Jurkat, Clone E6-1 (cell line): ENCODE measurements at regions not wholly inside any gene's neighbourhood (a gene's known extent, or its start where the extent isn't known, plus 50 kb on each side); places are given as distances from the start of the nearest gene placed in this dataset.
"Not testable (repeated sequence)": the region's sequence is repeated elsewhere in the genome, so short reads cannot be mapped to it uniquely, and the experiment has no call there.

Source experiments
- DNase-seq: peaks from one replicate; pipeline ENCODE4 v3.0.0-alpha.2; 2011; ENCODE audit warnings: low read depth, low spot score
- H3K4me3 ChIP-seq: 2 replicates; pipeline ENCODE4 v1.5.1; 2011; ENCODE audit warnings: mild to moderate bottlenecking, low read length, control low read depth, moderate library complexity

DNA sequence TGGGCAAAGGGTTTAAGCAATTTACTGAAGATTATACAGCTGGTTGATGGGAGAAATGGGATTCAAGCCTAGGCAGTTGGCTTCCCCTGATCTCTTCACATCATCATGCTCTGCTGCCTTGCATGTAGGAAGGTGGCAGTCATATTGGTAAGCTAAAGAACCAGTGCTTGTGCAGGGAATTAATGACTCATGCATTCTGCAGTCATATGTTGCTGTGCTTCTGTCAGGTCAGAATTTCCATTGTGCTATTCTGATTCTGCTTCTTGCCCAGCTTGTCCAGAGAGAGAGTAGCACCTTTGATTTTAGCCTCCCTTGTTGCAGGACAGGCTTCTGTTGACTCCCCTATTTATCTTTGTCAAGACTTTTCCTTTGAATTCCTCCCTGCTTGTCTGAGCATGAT lies 114.0 kb upstream of the IKBKE start:
- H3K4me3 ChIP-seq, DNase-seq: not testable (repeated sequence)

DNA sequence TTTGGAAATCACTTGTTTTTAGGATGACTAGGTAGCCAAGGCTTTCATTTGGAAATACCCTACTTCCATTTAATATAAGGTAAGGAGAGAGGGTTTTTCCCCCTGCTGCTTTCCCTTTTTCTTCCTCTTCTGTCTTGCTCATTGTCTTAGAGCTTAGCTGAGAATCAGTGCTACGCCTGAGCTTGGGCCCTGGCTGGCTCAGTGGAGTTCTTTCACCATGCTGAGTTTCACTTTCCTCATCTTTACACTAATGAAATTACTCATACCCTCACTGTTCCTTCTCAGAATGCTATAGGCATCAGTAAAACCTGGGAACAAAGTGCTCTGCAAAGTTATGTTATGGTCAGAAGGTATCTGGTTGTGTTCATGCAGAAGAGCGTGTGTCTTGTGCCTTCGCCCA lies 112.3 kb upstream of the IKBKE start:
- not testable (repeated sequence) for H3K4me3 ChIP-seq, DNase-seq

DNA sequence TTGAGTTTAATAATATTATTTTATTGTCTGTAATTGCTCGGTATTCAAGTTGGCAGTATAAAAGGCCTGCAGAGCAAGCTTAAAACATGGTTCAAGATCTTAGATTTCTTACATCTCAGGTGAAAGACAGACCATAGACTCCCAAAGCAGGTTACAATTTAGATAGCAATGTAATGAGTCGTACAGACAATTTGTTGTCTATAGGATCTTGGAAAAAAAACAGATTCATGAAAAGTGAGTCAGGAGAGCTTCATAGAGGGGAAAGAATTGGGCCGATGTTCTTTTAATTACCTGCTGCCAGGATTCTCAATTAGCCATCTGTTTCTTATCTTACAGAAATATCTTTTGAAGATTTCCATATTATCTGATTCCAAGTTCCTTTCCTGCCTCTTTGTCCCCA lies 111.5 kb upstream of the IKBKE start:
- H3K4me3 ChIP-seq, DNase-seq: not testable (repeated sequence)

DNA sequence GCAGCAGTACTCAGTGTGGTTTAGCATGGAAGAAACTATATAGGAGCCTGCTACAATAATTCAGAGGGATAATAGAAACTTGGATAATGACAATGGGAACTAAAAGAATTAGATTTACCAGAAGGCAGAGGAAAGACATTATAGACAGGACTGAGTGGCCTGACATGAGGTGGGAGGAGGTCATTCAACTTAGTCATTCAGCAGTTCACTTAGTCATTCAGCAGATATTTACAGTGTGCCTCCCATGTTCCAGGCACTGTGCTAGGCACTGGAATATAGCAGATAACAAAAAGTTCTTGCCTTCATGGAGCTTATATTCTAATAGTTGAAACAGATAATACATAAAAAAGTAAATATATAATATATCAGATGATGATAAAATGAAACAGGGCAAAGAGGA lies 110.9 kb upstream of the IKBKE start:
- DNase-seq, H3K4me3 ChIP-seq: not testable (repeated sequence)

DNA sequence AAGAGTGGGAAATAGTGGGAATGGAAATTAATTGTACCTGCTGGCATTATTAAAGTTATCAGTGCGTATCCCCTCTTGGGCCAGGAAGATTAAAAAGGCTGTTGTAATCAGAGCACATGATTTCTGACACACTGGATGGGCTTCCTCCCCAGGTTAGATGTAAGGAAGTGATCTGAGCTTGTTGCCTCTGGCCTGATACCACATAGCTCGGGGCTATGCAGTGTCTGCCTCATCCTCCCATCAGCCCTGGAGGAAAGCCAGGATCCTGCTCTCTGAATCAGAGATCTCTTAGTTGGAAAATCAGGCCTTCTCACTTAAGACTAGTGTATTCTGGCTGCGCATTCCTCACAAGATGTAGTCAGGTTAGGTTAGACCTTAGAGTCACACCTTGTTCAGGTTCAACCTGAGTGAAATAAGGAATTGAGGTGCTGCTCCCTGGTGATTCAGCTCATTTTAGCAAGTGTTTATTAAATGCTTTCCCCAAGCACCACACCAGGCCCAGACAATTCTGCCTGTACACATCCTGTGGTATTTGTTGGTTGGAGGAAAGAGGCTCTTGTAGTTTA lies 108.2 kb upstream of the IKBKE start:
- DNase-seq, H3K4me3 ChIP-seq: not testable (repeated sequence)

DNA sequence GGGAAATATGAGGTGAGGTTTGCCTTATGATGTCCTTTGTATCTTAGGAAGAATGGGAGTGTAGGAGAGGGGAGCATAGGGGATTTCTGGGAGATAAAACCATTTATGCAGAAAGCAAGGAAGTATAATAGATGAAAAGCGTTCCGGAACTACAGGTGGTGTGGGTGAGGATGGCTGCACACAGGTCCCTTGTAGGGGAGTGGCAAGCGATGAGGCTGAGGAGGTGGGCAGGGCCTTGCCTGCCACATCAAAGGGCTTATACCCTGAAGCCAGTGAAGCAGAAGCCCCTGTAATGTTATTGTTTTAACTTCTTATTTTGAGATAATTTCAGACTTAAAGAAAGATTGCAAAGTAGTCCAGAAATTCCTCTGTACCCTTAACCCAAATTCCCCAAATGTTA lies 107.3 kb upstream of the IKBKE start:
- not testable (repeated sequence) for DNase-seq, H3K4me3 ChIP-seq

DNA sequence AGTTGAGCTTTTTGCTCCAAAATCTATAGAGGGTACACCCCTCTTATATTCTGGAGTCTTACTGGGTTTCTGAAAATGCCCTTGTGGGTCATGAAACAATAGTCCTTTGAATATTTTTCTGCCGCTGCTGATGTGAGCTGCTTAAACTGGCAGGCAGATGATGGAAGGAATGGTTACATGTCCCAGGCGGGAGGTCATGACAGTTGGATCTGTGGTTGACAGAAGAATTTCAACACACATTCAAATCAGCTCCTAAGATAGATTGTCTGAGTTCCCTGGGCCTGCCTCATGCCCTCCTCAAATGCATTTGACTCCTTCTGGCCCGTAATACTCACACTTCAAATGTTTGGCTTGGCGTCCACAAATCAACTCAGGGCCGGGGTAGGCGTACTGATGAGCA lies 105.0 kb upstream of the IKBKE start:
- DNase-seq, H3K4me3 ChIP-seq: not testable (repeated sequence)

DNA sequence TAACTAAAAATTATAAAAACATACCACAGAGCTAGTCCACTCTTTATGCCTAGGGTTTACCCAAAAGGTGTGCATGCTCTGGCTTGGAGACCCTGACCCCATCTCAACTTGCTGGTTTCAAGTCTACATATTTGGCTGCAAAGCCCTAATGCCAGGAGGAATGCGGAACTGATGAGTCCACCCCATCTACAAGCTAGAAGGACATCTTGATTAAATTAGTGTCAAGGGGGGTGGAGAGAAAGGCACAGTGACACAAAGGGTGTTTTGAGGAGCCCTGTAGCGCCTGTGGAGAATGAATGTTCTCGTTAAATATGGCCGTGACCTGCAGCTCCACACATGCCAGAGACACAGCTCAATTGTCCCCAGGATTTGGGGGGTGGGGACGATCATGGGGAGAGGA lies 104.1 kb upstream of the IKBKE start:
- not testable (repeated sequence) for DNase-seq, H3K4me3 ChIP-seq

DNA sequence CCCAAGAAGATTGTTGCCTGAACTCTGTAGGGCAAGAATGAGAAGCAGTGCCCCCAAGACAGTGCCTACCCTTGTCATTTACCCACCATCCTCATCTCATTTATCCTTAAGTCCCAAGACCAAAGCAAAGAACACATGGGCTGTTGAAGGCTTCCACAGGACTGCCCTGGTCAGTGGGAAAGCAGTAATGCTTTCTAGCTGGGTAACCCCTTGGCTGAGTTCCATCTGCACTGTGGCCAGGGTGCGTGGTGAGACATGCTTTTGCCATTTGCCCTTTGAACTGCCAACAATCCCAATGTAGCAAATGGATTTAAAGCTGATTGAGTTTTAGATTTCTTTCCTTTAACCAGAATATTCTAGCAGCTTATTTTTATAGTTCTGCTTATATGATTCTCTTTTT lies 103.5 kb upstream of the IKBKE start:
- DNase-seq, H3K4me3 ChIP-seq: not testable (repeated sequence)

DNA sequence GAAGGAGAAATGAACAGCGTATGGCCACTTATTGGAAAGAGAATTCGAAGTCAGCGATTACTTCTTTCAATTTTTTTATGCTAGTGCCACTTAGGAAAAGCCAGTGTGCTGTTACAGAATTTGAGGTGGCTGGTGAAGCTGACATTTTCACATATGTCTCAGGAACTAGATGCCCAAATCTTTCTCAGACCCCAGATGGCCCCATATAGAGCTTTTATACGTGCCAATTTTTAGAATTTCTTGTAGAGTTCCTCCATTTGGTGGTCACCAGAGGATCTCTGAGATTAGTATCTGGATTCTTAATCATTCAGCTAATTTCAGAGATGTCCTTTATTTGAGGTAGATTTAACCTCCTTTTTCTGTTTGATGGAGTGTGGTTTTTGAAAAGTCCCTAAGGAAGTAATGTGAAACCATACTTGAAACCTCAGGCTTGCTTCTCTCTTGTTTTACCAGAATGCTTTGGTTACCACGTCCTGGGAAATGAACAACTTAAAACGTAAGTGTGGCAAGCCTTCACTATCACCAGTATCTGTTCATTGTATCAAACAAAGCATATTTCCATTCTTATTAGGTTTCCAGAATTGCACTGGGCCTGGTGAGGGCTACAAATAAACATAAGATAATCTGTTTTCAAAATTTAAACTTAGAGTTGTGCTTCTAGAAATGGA lies 102.2 kb upstream of the IKBKE start:
- H3K4me3 ChIP-seq, DNase-seq: not testable (repeated sequence)

DNA sequence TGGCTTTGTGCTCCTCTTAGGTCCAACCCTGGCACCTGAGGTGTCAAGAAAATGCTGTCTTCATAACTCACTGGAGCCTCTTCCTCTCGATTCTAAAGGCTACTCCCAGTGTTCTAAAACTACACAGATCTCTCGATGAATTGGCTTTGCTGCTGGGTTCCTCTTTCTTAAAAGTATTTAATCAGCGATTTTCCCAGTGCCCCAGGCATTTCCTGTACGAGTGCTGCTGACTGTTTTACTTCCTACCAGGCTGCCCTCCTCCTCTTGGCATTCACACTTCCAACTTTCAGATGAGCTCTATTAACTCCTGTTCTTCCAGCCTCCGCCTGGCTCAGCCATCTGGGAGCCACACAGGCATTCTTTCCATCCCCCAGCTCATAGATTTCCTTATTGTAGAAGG lies 95.6 kb upstream of the IKBKE start:
- DNase-seq, H3K4me3 ChIP-seq: not testable (repeated sequence)

DNA sequence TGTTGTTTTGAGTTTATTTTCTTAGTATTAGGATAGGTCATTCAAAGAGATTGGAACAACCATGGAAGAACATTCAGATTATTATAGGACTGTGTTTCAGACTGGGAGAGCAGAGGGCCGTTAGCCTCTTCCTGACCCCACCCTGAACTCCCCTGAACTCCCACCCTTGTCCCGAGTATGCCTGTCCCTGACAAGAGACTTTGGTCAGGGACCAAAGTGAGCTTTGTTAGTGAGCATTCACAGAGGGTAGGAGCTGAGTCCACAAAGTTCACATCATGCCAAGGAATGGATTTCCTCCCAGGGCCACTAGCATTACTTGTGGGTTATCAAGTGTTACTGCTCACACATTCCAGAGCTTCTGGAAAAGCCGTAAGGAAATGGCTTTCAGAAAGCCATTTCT lies 94.7 kb upstream of the IKBKE start:
- H3K4me3 ChIP-seq, DNase-seq: not testable (repeated sequence)

DNA sequence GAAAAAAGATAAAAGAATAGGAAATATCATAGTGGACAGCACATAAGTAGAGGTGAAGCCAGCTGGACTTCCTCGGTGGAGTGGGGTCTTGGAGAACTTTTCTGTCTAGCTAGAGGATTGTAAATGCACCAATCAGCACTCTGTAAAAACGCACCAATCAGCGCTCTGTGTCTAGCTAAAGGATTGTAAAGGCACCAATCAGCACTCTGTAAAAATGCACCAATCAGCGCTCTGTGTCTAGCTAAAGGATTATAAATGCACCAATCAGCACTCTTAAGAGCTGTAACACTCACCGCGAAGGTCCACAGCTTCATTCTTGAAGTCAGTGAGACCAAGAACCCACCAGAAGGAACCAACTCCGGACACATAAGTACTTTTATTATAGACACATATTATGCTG lies 91.8 kb upstream of the IKBKE start:
- DNase-seq, H3K4me3 ChIP-seq: not testable (repeated sequence)

DNA sequence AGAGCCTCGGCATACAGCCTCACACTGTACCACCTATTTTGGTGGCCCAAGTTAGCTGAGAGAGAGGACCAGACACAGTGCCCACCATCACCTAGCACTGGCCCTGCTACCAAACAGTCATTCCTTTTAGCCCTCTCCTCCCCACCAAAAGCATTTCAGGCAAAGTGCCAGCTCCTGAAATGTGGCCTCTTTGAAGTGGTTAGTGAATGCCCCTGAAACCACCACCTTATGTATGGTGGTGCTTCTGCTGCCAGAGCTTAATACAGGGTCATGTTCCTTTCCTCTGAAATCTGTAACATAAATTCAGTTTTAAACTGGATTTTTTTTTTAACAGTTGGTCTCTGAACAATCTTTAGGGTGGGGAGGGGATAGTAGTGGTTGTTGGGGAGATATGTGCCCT lies 91.0 kb upstream of the IKBKE start:
- H3K4me3 ChIP-seq, DNase-seq: not testable (repeated sequence)

DNA sequence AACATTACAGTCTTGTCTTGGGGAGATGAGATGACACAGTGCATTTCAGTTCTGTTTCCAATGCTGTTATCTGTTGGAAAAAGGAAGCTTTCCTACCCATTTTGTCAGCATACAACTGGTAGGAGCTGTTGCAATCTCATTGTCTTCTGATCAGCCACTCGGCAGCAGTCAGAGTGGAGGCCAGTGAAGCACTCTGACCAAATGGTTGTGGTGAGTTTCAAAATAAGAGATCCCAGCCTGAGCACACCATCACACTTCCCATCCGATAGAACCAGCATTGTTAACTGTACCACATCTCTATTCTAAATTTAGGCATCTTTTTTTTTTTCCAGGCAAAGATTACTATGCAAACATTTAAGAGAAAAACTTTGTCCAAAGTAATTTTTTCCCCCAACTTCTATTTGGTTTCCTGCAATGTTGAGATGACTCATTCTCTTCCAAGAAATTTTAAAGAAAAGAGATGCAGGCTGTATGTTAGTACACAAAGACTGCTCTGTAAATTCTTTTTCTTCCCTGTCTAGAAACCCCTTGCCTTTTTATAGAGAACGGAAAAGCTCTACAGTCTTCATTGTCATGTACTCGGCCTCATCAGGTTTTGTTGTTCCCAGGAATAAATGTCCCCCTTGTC lies 90.0 kb upstream of the IKBKE start:
- H3K4me3 ChIP-seq, DNase-seq: not testable (repeated sequence)

DNA sequence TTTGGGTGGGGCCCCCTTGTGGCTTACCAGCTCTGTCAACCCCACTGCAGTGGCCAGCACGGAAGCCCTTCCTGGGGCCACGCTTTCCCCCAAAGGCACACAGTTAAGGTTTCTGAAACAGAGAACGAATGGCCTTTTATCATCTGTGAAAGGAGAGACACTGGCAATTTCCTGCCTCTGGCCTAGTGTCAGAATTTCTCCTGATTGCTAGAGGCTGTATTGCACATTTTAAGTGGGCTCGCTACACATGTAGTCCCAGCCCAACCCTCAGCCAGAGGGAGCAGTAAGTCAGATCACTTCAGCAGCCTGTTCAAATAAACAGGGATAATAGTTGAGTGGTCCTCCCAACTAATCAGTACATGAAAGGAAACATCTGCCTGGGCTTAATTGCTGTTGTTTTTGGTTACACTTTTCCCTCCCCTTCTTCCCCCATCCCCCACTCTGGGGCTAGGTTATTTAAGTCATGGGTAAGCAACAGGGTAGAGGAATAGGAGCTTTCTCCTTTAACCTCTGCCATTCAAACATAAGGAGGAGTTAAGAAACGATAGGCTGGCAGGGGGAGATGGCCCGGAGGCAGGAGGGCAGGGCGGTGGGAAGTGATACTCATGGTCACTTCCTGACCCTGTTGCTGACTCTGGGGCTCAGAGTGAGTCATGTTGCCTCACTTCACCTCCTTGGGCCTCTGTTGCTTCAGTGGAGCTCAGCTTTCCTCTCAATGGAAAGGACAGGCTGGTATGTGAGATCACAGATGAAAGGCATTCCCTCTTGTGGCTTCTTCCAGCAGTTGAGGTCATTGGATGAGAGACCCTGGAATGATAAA lies 89.3 kb upstream of the IKBKE start:
- DNase-seq: peak; percentile 0
- not testable (repeated sequence) for H3K4me3 ChIP-seq

DNA sequence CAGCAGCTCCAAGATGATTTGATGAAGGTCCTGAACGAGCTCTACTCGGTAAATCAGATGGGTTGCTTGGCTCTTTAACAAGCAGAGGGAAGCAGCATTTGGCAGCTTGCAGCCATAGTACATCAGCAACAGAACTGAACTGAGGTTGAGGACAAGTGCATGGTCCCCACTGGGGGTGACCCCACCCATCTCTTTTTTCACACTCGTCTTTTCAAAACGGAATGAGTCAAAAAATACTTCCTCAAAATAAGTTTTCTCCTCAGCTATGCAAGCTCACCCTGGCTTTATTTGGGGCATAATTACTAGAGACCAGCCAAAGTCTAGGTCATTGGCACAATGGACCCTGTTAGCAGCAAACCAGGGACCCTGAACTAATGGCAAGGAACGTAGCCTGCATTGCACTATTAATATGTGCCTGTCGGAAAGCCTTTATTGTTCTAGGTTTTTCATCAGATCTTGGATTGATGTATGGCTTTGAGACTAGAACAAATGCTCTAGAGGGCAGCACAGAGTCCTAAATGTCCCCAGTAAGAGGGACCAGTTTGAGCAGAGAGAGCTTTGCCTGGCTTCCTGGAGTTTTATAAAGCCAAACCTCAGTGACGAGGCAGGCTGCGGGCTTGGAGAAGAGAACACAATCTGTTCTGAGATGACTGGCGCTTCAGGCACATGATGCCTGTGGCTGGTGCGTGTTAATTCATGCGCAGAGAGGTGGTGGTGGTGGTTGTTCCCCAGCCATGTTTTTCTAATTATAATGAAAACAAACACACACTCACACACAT lies 86.1 kb upstream of the IKBKE start:
- H3K4me3 ChIP-seq, DNase-seq: not testable (repeated sequence)

DNA sequence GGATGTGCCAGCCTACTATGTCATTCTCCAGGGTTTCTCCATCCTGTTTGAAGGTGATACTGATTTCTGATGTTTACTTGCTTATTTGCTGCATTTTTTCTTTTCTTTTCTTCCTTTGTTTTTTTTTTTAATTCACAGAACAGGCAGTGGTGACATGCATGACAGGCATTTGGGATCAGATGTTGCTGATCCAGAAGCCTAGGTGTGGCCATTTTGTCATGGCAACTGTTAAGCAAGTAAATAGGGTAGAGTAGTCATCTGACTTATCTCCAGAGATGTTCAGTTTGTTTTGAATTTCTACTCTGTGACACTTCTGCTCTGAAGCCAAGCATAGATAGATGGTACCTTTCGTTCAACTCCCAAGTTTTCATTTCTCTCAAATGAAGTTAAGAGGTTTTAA lies 85.4 kb upstream of the IKBKE start:
- not testable (repeated sequence) for H3K4me3 ChIP-seq, DNase-seq

DNA sequence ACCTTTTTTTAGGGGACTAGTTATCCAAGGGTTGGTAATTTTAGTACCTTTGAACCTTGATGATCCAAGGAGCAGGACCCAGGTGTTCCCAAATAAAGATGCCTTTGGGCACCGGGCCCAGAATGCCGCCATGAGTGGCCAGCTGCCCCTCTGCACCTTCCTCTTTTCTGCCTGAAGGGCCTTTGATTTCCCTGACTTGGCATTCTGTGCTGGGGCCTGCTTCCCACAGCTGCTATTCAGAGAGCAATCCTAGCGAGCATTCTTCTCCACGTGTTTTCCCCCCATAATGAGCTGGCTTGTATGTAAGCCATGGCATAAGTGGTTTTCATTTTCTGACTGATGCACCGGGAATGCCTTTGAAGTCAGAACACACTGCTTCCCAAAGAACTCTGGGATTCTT lies 82.6 kb upstream of the IKBKE start:
- not testable (repeated sequence) for DNase-seq, H3K4me3 ChIP-seq
